Hepatocyte (in vitro differentiated cells): ENCODE measurements at regions not wholly inside any gene's neighbourhood (a gene's known extent, or its start where the extent isn't known, plus 50 kb on each side); places are given as distances from the start of the nearest gene placed in this dataset.

Experiments
- DNase-seq: peaks from one replicate; pipeline ENCODE4 v3.0.0-alpha.2; 2016; ENCODE audit warnings: low spot score
- H2AFZ ChIP-seq: fragments of 200-600 bp; sonication (generic); 2 replicates; pipeline ENCODE4 v1.6.0; 2016; ENCODE audit warnings: antibody characterized with exemption, mild to moderate bottlenecking
- H3K27ac ChIP-seq: fragments of 200-600 bp; sonication (generic); 2 replicates; pipeline ENCODE4 v1.5.1; 2016; ENCODE audit warnings: mild to moderate bottlenecking
- H3K27me3 ChIP-seq: fragments of 200-600 bp; sonication (generic); 2 replicates; pipeline ENCODE4 v1.6.1; 2016
- H3K36me3 ChIP-seq: fragments of 200-600 bp; sonication (generic); replicated peaks from 2 replicates; pipeline ENCODE4 v1.5.1; 2016; ENCODE audit warnings: low read depth; ENCODE audit not compliant: insufficient read depth
- H3K4me1 ChIP-seq: fragments of 200-600 bp; sonication (generic); 2 replicates; pipeline ENCODE4 v1.5.1; 2016; ENCODE audit warnings: mild to moderate bottlenecking, moderate library complexity; ENCODE audit not compliant: insufficient read depth
- H3K4me2 ChIP-seq: fragments of 200-600 bp; sonication (generic); 2 replicates; pipeline ENCODE4 v1.6.0; 2016
- H3K4me3 ChIP-seq: fragments of 200-600 bp; sonication (generic); 2 replicates; pipeline ENCODE4 v1.5.1; 2016; ENCODE audit warnings: mild to moderate bottlenecking
- H3K79me2 ChIP-seq: fragments of 200-600 bp; sonication (generic); 2 replicates; pipeline ENCODE4 v1.6.0; 2017; ENCODE audit warnings: mild to moderate bottlenecking
- H3K9me2 ChIP-seq: fragments of 200-600 bp; sonication (generic); replicated peaks from 2 replicates; pipeline ENCODE4 v1.6.0; 2017; ENCODE audit warnings: mild to moderate bottlenecking; ENCODE audit not compliant: insufficient read depth
- H3K9me3 ChIP-seq: fragments of 200-600 bp; sonication (generic); 2 replicates; pipeline ENCODE4 v1.5.1; 2016; ENCODE audit warnings: low read depth, mild to moderate bottlenecking
- H4K20me1 ChIP-seq: fragments of 200-600 bp; sonication (generic); 2 replicates; pipeline ENCODE4 v1.6.0; 2016; ENCODE audit warnings: mild to moderate bottlenecking; ENCODE audit not compliant: insufficient read depth, poor library complexity, severe bottlenecking
- CTCF ChIP-seq: fragments of 200-600 bp; sonication (generic); IDR thresholded peaks from 2 replicates; pipeline ENCODE4 v1.5.1; 2016; ENCODE audit warnings: antibody characterized with exemption, mild to moderate bottlenecking; ENCODE audit not compliant: poor library complexity
- EZH2 ChIP-seq: fragments of 200-600 bp; sonication (generic); IDR thresholded peaks from 2 replicates; pipeline ENCODE4 v1.6.1; 2016; ENCODE audit warnings: antibody characterized with exemption, mild to moderate bottlenecking, borderline replicate concordance
- EZH2phosphoT487 ChIP-seq: fragments of 200-600 bp; sonication (generic); IDR thresholded peaks from one replicate; pipeline ENCODE4 v1.6.1; 2018; ENCODE audit warnings: antibody characterized with exemption, mild to moderate bottlenecking, low read depth, moderate library complexity; ENCODE audit not compliant: unreplicated experiment, severe bottlenecking
- WGBS: methylation state at CpG from one replicate; pipeline ENCODE4 v1.1.6; 2016; ENCODE audit warnings: low lambda C conversion rate; ENCODE audit errors: missing lambda C conversion rate; 5-methylcytosine and 5-hydroxymethylcytosine counted together

GRCh38 chr17:33494151-33494550 is 201.1 kb upstream of the ASIC2 start:
- H3K79me2 ChIP-seq = no peaks in the 10 kb centered on the region
- H4K20me1 ChIP-seq = no peaks in the 10 kb centered on the region
- no peaks in the 10 kb centered on the region for H3K36me3 ChIP-seq
- TF ChIP-seq CTCF (no peak), EZH2phosphoT487 (no peak), EZH2 (no peak)
- no peak overlapping the region for H2AFZ ChIP-seq
- H3K4me3 ChIP-seq = no peak overlapping the region
- H3K9me3 ChIP-seq = no peaks in the 10 kb centered on the region
- no peaks in the 10 kb centered on the region for H3K27me3 ChIP-seq
- no peak overlapping the region for H3K4me2 ChIP-seq
- H3K4me1 ChIP-seq = no peaks in the 10 kb centered on the region
- DNase-seq = no peak
- no peak overlapping the region for H3K27ac ChIP-seq
- H3K9me2 ChIP-seq = no peaks in the 10 kb centered on the region
- 84% methylated on average over 4 of the region's 4 CpGs for WGBS

GRCh38 chr17:33497623-33498022 is 204.5 kb upstream of the ASIC2 start:
- no peaks in the 10 kb centered on the region for H4K20me1 ChIP-seq
- H2AFZ ChIP-seq = no peak overlapping the region
- no peaks in the 10 kb centered on the region for H3K27me3 ChIP-seq
- TF ChIP-seq CTCF (no peak), EZH2 (no peak), EZH2phosphoT487 (no peak)
- no peak overlapping the region for H3K4me3 ChIP-seq
- H3K9me3 ChIP-seq = no peaks in the 10 kb centered on the region
- no peak overlapping the region for H3K27ac ChIP-seq
- no peak for DNase-seq
- H3K79me2 ChIP-seq = no peaks in the 10 kb centered on the region
- H3K4me2 ChIP-seq = no peak overlapping the region
- no peaks in the 10 kb centered on the region for H3K36me3 ChIP-seq
- no peaks in the 10 kb centered on the region for H3K4me1 ChIP-seq
- WGBS = 74% methylated on average over 3 of the region's 3 CpGs
- no peaks in the 10 kb centered on the region for H3K9me2 ChIP-seq

GRCh38 chr17:33498069-33498468 is 205.0 kb upstream of the ASIC2 start:
- no peaks in the 10 kb centered on the region for H3K9me3 ChIP-seq
- H3K4me2 ChIP-seq = no peak overlapping the region
- H3K4me1 ChIP-seq = no peaks in the 10 kb centered on the region
- no peaks in the 10 kb centered on the region for H3K9me2 ChIP-seq
- TF ChIP-seq EZH2phosphoT487 (no peak), EZH2 (no peak), CTCF (no peak)
- H3K4me3 ChIP-seq = no peak overlapping the region
- 71% methylated on average over 6 of the region's 6 CpGs for WGBS
- H3K27me3 ChIP-seq = no peaks in the 10 kb centered on the region
- H3K79me2 ChIP-seq = no peaks in the 10 kb centered on the region
- no peak overlapping the region for H3K27ac ChIP-seq
- H3K36me3 ChIP-seq = no peaks in the 10 kb centered on the region
- no peak overlapping the region for H2AFZ ChIP-seq
- no peaks in the 10 kb centered on the region for H4K20me1 ChIP-seq
- peak; percentile 22 for DNase-seq

- H3K4me3 ChIP-seq = no peak overlapping the region
- no peak for TF ChIP-seq EZH2phosphoT487
- no peak for TF ChIP-seq EZH2
- no peak for TF ChIP-seq CTCF
- no peaks in the 10 kb centered on the region for H3K27me3 ChIP-seq
- no peak overlapping the region for H3K4me2 ChIP-seq
- H3K9me2 ChIP-seq = no peaks in the 10 kb centered on the region
- H4K20me1 ChIP-seq = no peaks in the 10 kb centered on the region
- no peak for DNase-seq
- H2AFZ ChIP-seq = no peak overlapping the region
- H3K79me2 ChIP-seq = no peaks in the 10 kb centered on the region
- H3K27ac ChIP-seq = no peak overlapping the region
- no peaks in the 10 kb centered on the region for H3K4me1 ChIP-seq
- no peaks in the 10 kb centered on the region for H3K36me3 ChIP-seq
- H3K9me3 ChIP-seq = no peaks in the 10 kb centered on the region
Measured at GRCh38 chr17:33499040-33499439, 205.9 kb upstream of the ASIC2 start.
